ENCODE measurements at regions not wholly inside any gene's neighbourhood (a gene's known extent, or its start where the extent isn't known, plus 50 kb on each side); places are given as distances from the start of the nearest gene placed in this dataset.

DNA sequence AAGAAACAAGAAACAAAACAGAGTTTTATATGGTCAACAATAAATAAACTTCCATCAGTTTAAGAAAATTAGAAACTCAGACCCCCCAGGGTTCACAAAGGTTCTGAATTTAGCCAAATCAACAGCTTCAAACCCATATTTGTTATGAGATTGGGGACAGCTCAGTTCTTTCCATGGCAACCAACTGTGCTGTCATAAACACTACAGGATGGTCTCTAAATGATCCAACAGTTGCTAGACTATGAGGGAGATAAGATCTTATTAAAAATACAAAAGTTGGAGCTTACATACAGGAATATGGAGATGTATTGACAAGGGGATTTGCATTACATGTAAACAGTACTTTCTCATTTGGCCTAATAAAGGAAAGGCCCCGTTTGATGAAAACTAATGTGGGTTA is 154.6 kb upstream of the CTAGE1 start:
- TF ChIP-seq, protein P1, sequence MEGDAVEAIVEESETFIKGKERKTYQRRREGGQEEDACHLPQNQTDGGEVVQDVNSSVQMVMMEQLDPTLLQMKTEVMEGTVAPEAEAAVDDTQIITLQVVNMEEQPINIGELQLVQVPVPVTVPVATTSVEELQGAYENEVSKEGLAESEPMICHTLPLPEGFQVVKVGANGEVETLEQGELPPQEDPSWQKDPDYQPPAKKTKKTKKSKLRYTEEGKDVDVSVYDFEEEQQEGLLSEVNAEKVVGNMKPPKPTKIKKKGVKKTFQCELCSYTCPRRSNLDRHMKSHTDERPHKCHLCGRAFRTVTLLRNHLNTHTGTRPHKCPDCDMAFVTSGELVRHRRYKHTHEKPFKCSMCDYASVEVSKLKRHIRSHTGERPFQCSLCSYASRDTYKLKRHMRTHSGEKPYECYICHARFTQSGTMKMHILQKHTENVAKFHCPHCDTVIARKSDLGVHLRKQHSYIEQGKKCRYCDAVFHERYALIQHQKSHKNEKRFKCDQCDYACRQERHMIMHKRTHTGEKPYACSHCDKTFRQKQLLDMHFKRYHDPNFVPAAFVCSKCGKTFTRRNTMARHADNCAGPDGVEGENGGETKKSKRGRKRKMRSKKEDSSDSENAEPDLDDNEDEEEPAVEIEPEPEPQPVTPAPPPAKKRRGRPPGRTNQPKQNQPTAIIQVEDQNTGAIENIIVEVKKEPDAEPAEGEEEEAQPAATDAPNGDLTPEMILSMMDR (IDR thresholded peaks at IDR 0.05) = no peak
- TF ChIP-seq NR3C1 (CRISPR knock-in tag; conservative IDR thresholded peaks at IDR 0.05; ENCODE audit: low read depth) = no peak
- TF ChIP-seq CREM (CRISPR knock-in tag; IDR thresholded peaks at IDR 0.05) = no peak
- TF ChIP-seq PRDM15 (CRISPR knock-in tag; IDR thresholded peaks at IDR 0.05) = no peak
- TF ChIP-seq NFE2L1 (CRISPR knock-in tag; IDR thresholded peaks at IDR 0.05) = no peak
- TF ChIP-seq ELF4 (CRISPR knock-in tag; IDR thresholded peaks at IDR 0.05; ENCODE audit: low read depth) = no peak
- no peak for TF ChIP-seq USF2 (CRISPR knock-in tag; IDR thresholded peaks at IDR 0.05)
- TF ChIP-seq ETV6 (CRISPR knock-in tag; IDR thresholded peaks at IDR 0.05) = no peak
- TF ChIP-seq FOXJ3 (CRISPR knock-in tag; IDR thresholded peaks at IDR 0.05; ENCODE audit: borderline replicate concordance) = no peak

All from WTC11 (cell line).